ENCODE measurements at regions not wholly inside any gene's neighbourhood (a gene's known extent, or its start where the extent isn't known, plus 50 kb on each side); places are given as distances from the start of the nearest gene placed in this dataset.

- Histone ChIP-seq H3K4me3 (no peak overlapping the region), H3K4me1 (ENCODE audit: low read depth) (peaks cover 94% of the 10 kb centered on the region), H3K27me3 (no peaks in the 10 kb centered on the region), H3K36me3 (no peaks in the 10 kb centered on the region), H3K9me3 (ENCODE audit: low read depth) (no peaks in the 10 kb centered on the region), H3K27ac (peak overlapping the region; percentile 5)
- TF ChIP-seq CTCF (IDR thresholded peaks at IDR 0.05; ENCODE audit: low read depth, low read length): no peak
- DNase-seq (ENCODE audit: low read depth in 1 of 2, low spot score in 1 of 2): peak in 1 of 2 donors; percentile 70
Observed at GRCh38 chr1:201756406-201756805, 72.6 kb upstream of the IPO9 start.

GRCh38 chr1:201758499-201759050 lies 70.4 kb upstream of the IPO9 start:
- Histone ChIP-seq H3K9me3 (ENCODE audit: low read depth) (no peaks in the 10 kb centered on the region), H3K36me3 (no peaks in the 10 kb centered on the region), H3K4me1 (ENCODE audit: low read depth) (peaks cover 94% of the 10 kb centered on the region), H3K4me3 (no peak overlapping the region), H3K27me3 (no peaks in the 10 kb centered on the region), H3K27ac (peak overlapping the region; percentile 84)
- no peak for DNase-seq (ENCODE audit: low read depth in 1 of 2, low spot score in 1 of 2)
- no peak for TF ChIP-seq CTCF (IDR thresholded peaks at IDR 0.05; ENCODE audit: low read depth, low read length)

DNA sequence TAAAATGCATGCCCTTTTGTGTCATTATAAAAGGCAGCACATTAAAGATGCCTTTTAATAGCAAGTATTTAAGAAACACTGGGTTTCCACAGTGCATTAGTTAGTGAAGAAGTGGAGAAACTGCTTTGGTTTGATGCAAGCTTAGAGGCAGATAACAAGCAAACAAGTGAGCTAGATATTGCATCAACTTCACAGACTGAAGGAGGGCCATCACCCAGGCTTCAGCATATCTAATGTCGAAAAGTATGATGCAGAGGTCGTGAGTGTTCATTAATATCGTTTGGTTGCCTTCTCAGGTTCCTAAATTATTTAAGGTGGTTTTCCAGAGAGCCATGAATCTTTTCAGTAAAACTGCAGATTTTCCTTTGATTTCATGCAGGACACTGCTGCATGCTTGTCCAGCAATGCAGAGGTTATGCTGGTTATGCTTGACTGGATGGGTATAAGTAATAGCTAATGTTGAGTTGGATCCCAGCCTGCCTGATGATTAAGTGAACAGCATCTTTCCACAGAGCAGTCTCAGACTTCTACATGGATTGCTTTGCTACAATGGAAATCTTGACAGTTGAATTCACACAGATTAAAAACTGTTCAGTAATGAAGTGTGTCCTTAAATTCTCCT lies 69.7 kb upstream of the IPO9 start:
- H3K27ac ChIP-seq: peak overlapping the region; percentile 84
- H3K27me3 ChIP-seq: no peaks in the 10 kb centered on the region
- H3K4me3 ChIP-seq: no peak overlapping the region
- no peak for TF ChIP-seq CTCF (IDR thresholded peaks at IDR 0.05; ENCODE audit: low read depth, low read length)
- H3K36me3 ChIP-seq: no peaks in the 10 kb centered on the region
- H3K9me3 ChIP-seq (ENCODE audit: low read depth): no peaks in the 10 kb centered on the region
- peak in 1 of 2 donors; percentile 70 for DNase-seq (ENCODE audit: low read depth in 1 of 2, low spot score in 1 of 2)
- peaks cover 94% of the 10 kb centered on the region for H3K4me1 ChIP-seq (ENCODE audit: low read depth)

DNA sequence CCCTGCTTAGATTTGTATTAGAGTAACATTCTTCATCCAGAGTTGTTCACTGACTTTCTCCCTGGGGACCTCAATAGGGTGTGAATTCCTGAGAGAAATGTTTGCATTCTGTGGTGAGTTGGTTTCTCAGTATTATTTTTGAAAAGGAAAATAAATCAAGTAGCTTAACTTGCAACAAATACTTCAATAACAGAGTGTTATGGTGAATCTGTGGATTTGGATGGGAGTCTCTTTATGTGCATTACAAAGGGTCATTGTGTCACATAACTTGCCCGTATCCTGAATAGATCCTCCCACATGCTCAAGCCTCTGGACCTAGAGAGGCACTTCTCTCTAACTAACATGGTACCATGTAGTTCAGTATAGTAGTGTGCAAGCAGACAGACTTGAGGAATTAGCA lies 68.4 kb upstream of the IPO9 start:
- H3K4me3 ChIP-seq: no peak overlapping the region
- no peaks in the 10 kb centered on the region for H3K9me3 ChIP-seq (ENCODE audit: low read depth)
- peak in 1 of 2 donors; percentile 68 for DNase-seq (ENCODE audit: low read depth in 1 of 2, low spot score in 1 of 2)
- no peaks in the 10 kb centered on the region for H3K36me3 ChIP-seq
- H3K27ac ChIP-seq: peak overlapping the region; percentile 84
- H3K4me1 ChIP-seq (ENCODE audit: low read depth): peaks cover 90% of the 10 kb centered on the region
- H3K27me3 ChIP-seq: no peaks in the 10 kb centered on the region
- TF ChIP-seq CTCF (IDR thresholded peaks at IDR 0.05; ENCODE audit: low read depth, low read length): no peak

- Histone ChIP-seq H3K27ac (peak overlapping the region; percentile 84), H3K27me3 (no peaks in the 10 kb centered on the region), H3K36me3 (no peaks in the 10 kb centered on the region), H3K9me3 (ENCODE audit: low read depth) (no peaks in the 10 kb centered on the region), H3K4me1 (ENCODE audit: low read depth) (peaks cover 91% of the 10 kb centered on the region), H3K4me3 (no peak overlapping the region)
- no peak for TF ChIP-seq CTCF (IDR thresholded peaks at IDR 0.05; ENCODE audit: low read depth, low read length)
- DNase-seq (ENCODE audit: low read depth in 1 of 2, low spot score in 1 of 2): no peak
Observed at GRCh38 chr1:201761178-201761577, 67.8 kb upstream of the IPO9 start.

Data from cardiac muscle cell (in vitro differentiated cells and primary cell).